ENCODE measurements at regions not wholly inside any gene's neighbourhood (a gene's known extent, or its start where the extent isn't known, plus 50 kb on each side); places are given as distances from the start of the nearest gene placed in this dataset.

DNA sequence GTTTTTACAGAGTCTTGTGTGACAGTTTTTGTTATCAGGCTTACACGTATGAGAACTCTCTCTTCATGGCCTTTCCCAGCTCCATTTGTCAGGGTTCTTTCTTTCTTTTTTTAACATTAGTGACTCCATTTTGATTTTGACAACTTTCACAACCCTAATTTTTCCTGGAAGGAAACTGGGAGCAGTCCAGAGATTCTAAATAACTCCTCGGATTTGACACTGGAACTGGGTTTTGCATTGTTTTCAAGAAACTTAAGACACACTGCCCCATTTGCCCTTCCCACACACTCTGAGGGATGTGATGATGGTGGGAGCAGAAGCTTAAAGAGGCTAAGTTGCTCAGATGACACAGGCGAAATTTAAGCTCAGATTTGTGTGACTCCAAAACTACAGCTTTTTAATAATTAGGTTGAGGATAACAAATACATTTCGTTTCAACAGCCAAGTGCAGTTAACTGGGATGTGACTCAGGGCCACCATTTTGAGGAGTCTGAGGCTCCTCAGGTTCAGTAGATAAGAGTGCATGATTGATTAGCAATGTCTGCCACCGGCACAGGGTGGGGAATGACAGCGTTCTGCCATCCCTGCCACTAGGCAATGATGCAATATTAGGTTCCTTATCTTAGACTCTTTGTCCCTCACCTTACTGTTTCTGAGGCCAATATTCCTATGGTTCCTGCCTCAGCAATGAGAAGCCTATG, 95.1 kb upstream of the ATP1A1 start (continued):
- no peak for TF ChIP-seq TBP (optimal IDR thresholded peaks at IDR 0.05; ENCODE audit: low read depth, low read length)
- no peak for TF ChIP-seq FOS (IDR thresholded peaks at IDR 0.05; ENCODE audit: extremely low read depth, insufficient read length)
- no peak for TF ChIP-seq PRDM10 (IDR thresholded peaks at IDR 0.05; ENCODE audit: partially characterized antibody)
- no peak for TF ChIP-seq WHSC1 (IDR thresholded peaks at IDR 0.05; ENCODE audit: low read length)
- no peak for TF ChIP-seq NR1H2 (CRISPR knock-in tag; IDR thresholded peaks at IDR 0.05)
- no peak for TF ChIP-seq THRA (IDR thresholded peaks at IDR 0.05)
- no peak for TF ChIP-seq ATF1 (CRISPR knock-in tag; IDR thresholded peaks at IDR 0.05)
- peak; percentile 56; the same call in 1 of the 2 replicates for TF ChIP-seq ATF1 (tag; IDR thresholded peaks at IDR 0.05)
- TF ChIP-seq ZKSCAN8 (CRISPR knock-in tag; IDR thresholded peaks at IDR 0.05): peak; percentile 34; the same call in 1 of the 2 replicates
- peak; percentile 62; the same call in 1 of the 2 replicates for TF ChIP-seq DPF2 (IDR thresholded peaks at IDR 0.05)
- TF ChIP-seq LEF1 (IDR thresholded peaks at IDR 0.05): no peak
- no peak for TF ChIP-seq ZNF57 (CRISPR knock-in tag; IDR thresholded peaks at IDR 0.05)
- peak; percentile 78 for TF ChIP-seq MEIS2 (IDR thresholded peaks at IDR 0.05; ENCODE audit: partially characterized antibody)
- peak; percentile 66; the same call in 1 of the 2 replicates for TF ChIP-seq TEAD2 (tag; IDR thresholded peaks at IDR 0.05)
- no peak for TF ChIP-seq POLR2AphosphoS5 (IDR thresholded peaks at IDR 0.05; ENCODE audit: control insufficient read depth, insufficient read depth, low read depth, low read length)
- no peak for TF ChIP-seq NFXL1 (CRISPR knock-in tag; IDR thresholded peaks at IDR 0.05)
- TF ChIP-seq NEUROD1 (IDR thresholded peaks at IDR 0.05; ENCODE audit: borderline replicate concordance, low read depth, low read length, partially characterized antibody): peak; percentile 28
- peak; percentile 38; the same call in 1 of the 2 replicates for TF ChIP-seq EP300 (IDR thresholded peaks at IDR 0.05; ENCODE audit: low read length)
- no peak for TF ChIP-seq ZNF134 (CRISPR knock-in tag; conservative IDR thresholded peaks at IDR 0.05)
- TF ChIP-seq, protein P1, sequence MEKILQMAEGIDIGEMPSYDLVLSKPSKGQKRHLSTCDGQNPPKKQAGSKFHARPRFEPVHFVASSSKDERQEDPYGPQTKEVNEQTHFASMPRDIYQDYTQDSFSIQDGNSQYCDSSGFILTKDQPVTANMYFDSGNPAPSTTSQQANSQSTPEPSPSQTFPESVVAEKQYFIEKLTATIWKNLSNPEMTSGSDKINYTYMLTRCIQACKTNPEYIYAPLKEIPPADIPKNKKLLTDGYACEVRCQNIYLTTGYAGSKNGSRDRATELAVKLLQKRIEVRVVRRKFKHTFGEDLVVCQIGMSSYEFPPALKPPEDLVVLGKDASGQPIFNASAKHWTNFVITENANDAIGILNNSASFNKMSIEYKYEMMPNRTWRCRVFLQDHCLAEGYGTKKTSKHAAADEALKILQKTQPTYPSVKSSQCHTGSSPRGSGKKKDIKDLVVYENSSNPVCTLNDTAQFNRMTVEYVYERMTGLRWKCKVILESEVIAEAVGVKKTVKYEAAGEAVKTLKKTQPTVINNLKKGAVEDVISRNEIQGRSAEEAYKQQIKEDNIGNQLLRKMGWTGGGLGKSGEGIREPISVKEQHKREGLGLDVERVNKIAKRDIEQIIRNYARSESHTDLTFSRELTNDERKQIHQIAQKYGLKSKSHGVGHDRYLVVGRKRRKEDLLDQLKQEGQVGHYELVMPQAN (IDR thresholded peaks at IDR 0.05; ENCODE audit: borderline replicate concordance): no peak
- TF ChIP-seq ETV1 (tag; conservative IDR thresholded peaks at IDR 0.05; ENCODE audit: low read depth): peak; percentile 18
- no peak for TF ChIP-seq GTF2E2 (tag; IDR thresholded peaks at IDR 0.05)
- no peak for TF ChIP-seq SMARCB1 (IDR thresholded peaks at IDR 0.05; ENCODE audit: insufficient read length, low read depth)

Data from K562 (cell line).